HG02798 (cell line): ENCODE measurements at regions not wholly inside any gene's neighbourhood (a gene's known extent, or its start where the extent isn't known, plus 50 kb on each side); places are given as distances from the start of the nearest gene placed in this dataset.

ENCODE experiments used
- ATAC-seq: cut with Tn5 transposase; IDR thresholded peaks from one replicate; pipeline ENCODE4 v1.9.1; 2021; ENCODE audit warnings: mild to moderate bottlenecking; ENCODE audit not compliant: unreplicated experiment, poor library complexity

GRCh38 chr12:19848421-19848820 lies 409.1 kb downstream of the AEBP2 start:
- ATAC-seq = no peak

- ATAC-seq = no peak
Observed at GRCh38 chr12:19849208-19849607, 409.9 kb downstream of the AEBP2 start.

- ATAC-seq = no peak
Observed at GRCh38 chr12:19850346-19851065, 411.2 kb downstream of the AEBP2 start.

- no peak for ATAC-seq
Observed at GRCh38 chr12:19852100-19852855, 413.0 kb downstream of the AEBP2 start.

- ATAC-seq = no peak
Observed at GRCh38 chr12:19855851-19856250, 416.6 kb downstream of the AEBP2 start.

- no peak for ATAC-seq
Observed at GRCh38 chr12:19856389-19856788, 417.1 kb downstream of the AEBP2 start.

- ATAC-seq = no peak
Observed at GRCh38 chr12:19857204-19857603, 417.9 kb downstream of the AEBP2 start.

GRCh38 chr12:19867151-19867550 lies 427.9 kb downstream of the AEBP2 start:
- ATAC-seq = no peak

- no peak for ATAC-seq
Observed at GRCh38 chr12:19867970-19868369, 428.7 kb downstream of the AEBP2 start.

GRCh38 chr12:19869413-19869812 lies 430.1 kb downstream of the AEBP2 start:
- ATAC-seq = no peak

GRCh38 chr12:19872621-19873540 lies 433.6 kb downstream of the AEBP2 start:
- no peak for ATAC-seq

GRCh38 chr12:19880076-19880475 lies 440.8 kb downstream of the AEBP2 start:
- no peak for ATAC-seq

- no peak for ATAC-seq
Observed at GRCh38 chr12:19880721-19881120, 441.4 kb downstream of the AEBP2 start.

- ATAC-seq = no peak
Observed at GRCh38 chr12:19882346-19882745, 443.1 kb downstream of the AEBP2 start.

- ATAC-seq = no peak
Observed at GRCh38 chr12:19884021-19884492, 444.8 kb downstream of the AEBP2 start.

GRCh38 chr12:19885093-19885812 lies 446.0 kb downstream of the AEBP2 start:
- no peak for ATAC-seq

GRCh38 chr12:19886065-19886464 lies 446.8 kb downstream of the AEBP2 start:
- no peak for ATAC-seq

GRCh38 chr12:19886639-19887064 lies 447.4 kb downstream of the AEBP2 start:
- ATAC-seq = no peak

GRCh38 chr12:19890024-19890423 lies 450.7 kb downstream of the AEBP2 start:
- ATAC-seq = no peak
